Suprapubic skin (tissue), 4 donors: ENCODE measurements at regions not wholly inside any gene's neighbourhood (a gene's known extent, or its start where the extent isn't known, plus 50 kb on each side); places are given as distances from the start of the nearest gene placed in this dataset.

Experiments
- POLR2A ChIP-seq, 2 donors: fragments of 450-650 bp; IDR thresholded peaks; one replicate each; pipeline ENCODE4 v1.6.1; 2017; ENCODE audit warnings: antibody characterized with exemption in 2 of 2, mild to moderate bottlenecking in 2 of 2, moderate library complexity in 2 of 2
- POLR2AphosphoS5 ChIP-seq, 3 donors: sonication (generic); formaldehyde crosslinking; IDR thresholded peaks; one replicate each; pipeline ENCODE4 v1.6.1; 2017; ENCODE audit warnings: antibody characterized with exemption in 3 of 3
- TF ChIP-seq, protein P1 (sequence below), 2 donors: fragments of 200-600 bp in 1 of 2; fragments of 450-650 bp in 1 of 2; sonication (generic) in 1 of 2; IDR thresholded peaks; one replicate each; pipeline ENCODE4 v1.5.1; 2016 to 2019; ENCODE audit warnings: antibody characterized with exemption in 2 of 2, mild to moderate bottlenecking in 1 of 2, moderate library complexity in 1 of 2

GRCh38 chr20:51923633-51924032 is 121.3 kb upstream of the SALL4 start:
- TF ChIP-seq, protein P1, sequence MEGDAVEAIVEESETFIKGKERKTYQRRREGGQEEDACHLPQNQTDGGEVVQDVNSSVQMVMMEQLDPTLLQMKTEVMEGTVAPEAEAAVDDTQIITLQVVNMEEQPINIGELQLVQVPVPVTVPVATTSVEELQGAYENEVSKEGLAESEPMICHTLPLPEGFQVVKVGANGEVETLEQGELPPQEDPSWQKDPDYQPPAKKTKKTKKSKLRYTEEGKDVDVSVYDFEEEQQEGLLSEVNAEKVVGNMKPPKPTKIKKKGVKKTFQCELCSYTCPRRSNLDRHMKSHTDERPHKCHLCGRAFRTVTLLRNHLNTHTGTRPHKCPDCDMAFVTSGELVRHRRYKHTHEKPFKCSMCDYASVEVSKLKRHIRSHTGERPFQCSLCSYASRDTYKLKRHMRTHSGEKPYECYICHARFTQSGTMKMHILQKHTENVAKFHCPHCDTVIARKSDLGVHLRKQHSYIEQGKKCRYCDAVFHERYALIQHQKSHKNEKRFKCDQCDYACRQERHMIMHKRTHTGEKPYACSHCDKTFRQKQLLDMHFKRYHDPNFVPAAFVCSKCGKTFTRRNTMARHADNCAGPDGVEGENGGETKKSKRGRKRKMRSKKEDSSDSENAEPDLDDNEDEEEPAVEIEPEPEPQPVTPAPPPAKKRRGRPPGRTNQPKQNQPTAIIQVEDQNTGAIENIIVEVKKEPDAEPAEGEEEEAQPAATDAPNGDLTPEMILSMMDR (IDR thresholded peaks at IDR 0.05) = no peak
- no peak for TF ChIP-seq POLR2A (IDR thresholded peaks at IDR 0.05)
- no peak for TF ChIP-seq POLR2AphosphoS5 (IDR thresholded peaks at IDR 0.05)
